ENCODE measurements at regions not wholly inside any gene's neighbourhood (a gene's known extent, or its start where the extent isn't known, plus 50 kb on each side); places are given as distances from the start of the nearest gene placed in this dataset.

GRCh38 chr14:106390947-106391346 is 864.6 kb downstream of the TMEM121 start:
- H3K79me2 ChIP-seq (replicated peaks; ENCODE audit: insufficient read depth), result no peaks in the 10 kb centered on the region
- ATAC-seq, result no peak
- Mint-ChIP-seq H3K27ac (no peak overlapping the region), H3K27me3 (ENCODE audit: insufficient read depth, low read depth, poor library complexity) (peaks cover 17% of the 10 kb centered on the region), H3K9me3 (peaks cover 98% of the 10 kb centered on the region), H3K4me3 (no peak overlapping the region), H3K36me3 (ENCODE audit: low read depth) (peaks cover 50% of the 10 kb centered on the region), H3K4me1 (no peaks in the 10 kb centered on the region)
- H3K4me2 ChIP-seq, result no peak overlapping the region
- no peaks in the 10 kb centered on the region for H3K27me3 ChIP-seq (ENCODE audit: insufficient read depth)
- no peak overlapping the region for H3K27ac ChIP-seq (ENCODE audit: low read depth)
- H4K20me1 ChIP-seq (replicated peaks; ENCODE audit: insufficient read depth), result no peaks in the 10 kb centered on the region
- H3K36me3 ChIP-seq (ENCODE audit: insufficient read depth), result peaks cover 5% of the 10 kb centered on the region; the same call in 1 of the 2 replicates
- no peaks in the 10 kb centered on the region for H3K4me1 ChIP-seq (ENCODE audit: insufficient read depth)
- H3F3A ChIP-seq (replicated peaks; ENCODE audit: low read depth), result no peaks in the 10 kb centered on the region
- H2AFZ ChIP-seq, result no peak overlapping the region
- no peaks in the 10 kb centered on the region for H3K9me2 ChIP-seq (ENCODE audit: insufficient read depth)
- no peak for DNase-seq (ENCODE audit: low spot score)
- H3K4me3 ChIP-seq, result no peak overlapping the region
- TF ChIP-seq JUNB (IDR thresholded peaks at IDR 0.05; ENCODE audit: unreplicated experiment) (no peak), NANOG (IDR thresholded peaks at IDR 0.05; ENCODE audit: borderline replicate concordance) (no peak), ZNF114 (CRISPR knock-in tag; IDR thresholded peaks at IDR 0.05) (no peak), STAT1 (IDR thresholded peaks at IDR 0.05; ENCODE audit: unreplicated experiment) (no peak), EZH2 (IDR thresholded peaks at IDR 0.05; ENCODE audit: low read depth, unreplicated experiment) (no peak), POLR2AphosphoS5 (IDR thresholded peaks at IDR 0.05; ENCODE audit: low read depth) (no peak), CREB1 (CRISPR knock-in tag; IDR thresholded peaks at IDR 0.05; ENCODE audit: low read depth) (no peak)

- TF ChIP-seq EZH2phosphoT487 (IDR thresholded peaks at IDR 0.05; ENCODE audit: unreplicated experiment) (no peak), STAT1 (IDR thresholded peaks at IDR 0.05; ENCODE audit: unreplicated experiment) (no peak), ETS1 (IDR thresholded peaks at IDR 0.05) (no peak), POLR2AphosphoS5 (IDR thresholded peaks at IDR 0.05; ENCODE audit: low read depth) (no peak)
- H3K9me2 ChIP-seq (ENCODE audit: insufficient read depth), result no peaks in the 10 kb centered on the region
- H3K4me1 ChIP-seq (ENCODE audit: insufficient read depth), result no peaks in the 10 kb centered on the region
- peaks cover 53% of the 10 kb centered on the region for H3K36me3 Mint-ChIP-seq (ENCODE audit: low read depth)
- H3K79me2 ChIP-seq (replicated peaks; ENCODE audit: insufficient read depth), result no peaks in the 10 kb centered on the region
- no peak overlapping the region for H3K27ac ChIP-seq (ENCODE audit: low read depth)
- H3K4me1 Mint-ChIP-seq, result no peaks in the 10 kb centered on the region
- H2AFZ ChIP-seq, result no peak overlapping the region
- no peak overlapping the region for H3K27ac Mint-ChIP-seq
- H3K27me3 Mint-ChIP-seq (ENCODE audit: insufficient read depth, low read depth, poor library complexity), result peaks cover 17% of the 10 kb centered on the region
- H4K20me1 ChIP-seq (replicated peaks; ENCODE audit: insufficient read depth), result no peaks in the 10 kb centered on the region
- DNase-seq (ENCODE audit: low spot score) (no peak), ATAC-seq (no peak)
- no peaks in the 10 kb centered on the region for H3F3A ChIP-seq (replicated peaks; ENCODE audit: low read depth)
- peaks cover 95% of the 10 kb centered on the region for H3K9me3 Mint-ChIP-seq
- peaks cover 5% of the 10 kb centered on the region; the same call in 1 of the 2 replicates for H3K36me3 ChIP-seq (ENCODE audit: insufficient read depth)
- H3K27me3 ChIP-seq (ENCODE audit: insufficient read depth), result no peaks in the 10 kb centered on the region
- no peak overlapping the region for H3K4me2 ChIP-seq
- H3K4me3 ChIP-seq, result no peak overlapping the region
- H3K4me3 Mint-ChIP-seq, result no peak overlapping the region
Observed at GRCh38 chr14:106393742-106394141, 867.4 kb downstream of the TMEM121 start.

- DNase-seq (ENCODE audit: low spot score) (no peak), ATAC-seq (no peak)
- peaks cover 15% of the 10 kb centered on the region for H3K27me3 Mint-ChIP-seq (ENCODE audit: insufficient read depth, low read depth, poor library complexity)
- Histone ChIP-seq H3K9me2 (ENCODE audit: insufficient read depth) (no peaks in the 10 kb centered on the region), H3K4me2 (no peak overlapping the region), H3K4me1 (ENCODE audit: insufficient read depth) (no peaks in the 10 kb centered on the region), H3K36me3 (ENCODE audit: insufficient read depth) (peaks cover 5% of the 10 kb centered on the region; the same call in 1 of the 2 replicates), H3F3A (replicated peaks; ENCODE audit: low read depth) (no peaks in the 10 kb centered on the region), H4K20me1 (replicated peaks; ENCODE audit: insufficient read depth) (no peaks in the 10 kb centered on the region), H3K4me3 (no peak overlapping the region), H3K79me2 (replicated peaks; ENCODE audit: insufficient read depth) (no peaks in the 10 kb centered on the region), H2AFZ (no peak overlapping the region), H3K27me3 (ENCODE audit: insufficient read depth) (no peaks in the 10 kb centered on the region), H3K27ac (ENCODE audit: low read depth) (no peak overlapping the region)
- peaks cover 84% of the 10 kb centered on the region for H3K9me3 Mint-ChIP-seq
- H3K36me3 Mint-ChIP-seq (ENCODE audit: low read depth), result peaks cover 40% of the 10 kb centered on the region
- H3K4me1 Mint-ChIP-seq, result no peaks in the 10 kb centered on the region
- no peak overlapping the region for H3K27ac Mint-ChIP-seq
- no peak overlapping the region for H3K4me3 Mint-ChIP-seq
- no peak for TF ChIP-seq EZH2phosphoT487 (IDR thresholded peaks at IDR 0.05; ENCODE audit: unreplicated experiment)
- no peak for TF ChIP-seq ZNF331 (CRISPR knock-in tag; IDR thresholded peaks at IDR 0.05; ENCODE audit: low read depth)
- no peak for TF ChIP-seq EZH2 (IDR thresholded peaks at IDR 0.05; ENCODE audit: low read depth, unreplicated experiment)
- no peak for TF ChIP-seq REST (IDR thresholded peaks at IDR 0.05; ENCODE audit: unreplicated experiment)
- TF ChIP-seq ZNF114 (CRISPR knock-in tag; IDR thresholded peaks at IDR 0.05), result no peak
- TF ChIP-seq NANOG (IDR thresholded peaks at IDR 0.05; ENCODE audit: borderline replicate concordance), result no peak
- no peak for TF ChIP-seq STAT1 (IDR thresholded peaks at IDR 0.05; ENCODE audit: unreplicated experiment)
Observed at GRCh38 chr14:106395456-106396050, 869.2 kb downstream of the TMEM121 start.
